K562 (cell line): ENCODE measurements at regions not wholly inside any gene's neighbourhood (a gene's known extent, or its start where the extent isn't known, plus 50 kb on each side); places are given as distances from the start of the nearest gene placed in this dataset.

Experiments used
- ATAC-seq: fragments of 200-7000 bp; cut with Tn5 transposase; 3 replicates; pipeline ENCODE4 v1.9.1; 2020; ENCODE audit warnings: moderate library complexity
- BruUV-seq: library from RNA; stranded (reverse); fragments of 400-500 nt; replicated peaks from 2 replicates; lab custom pipeline; 2021; lab: Mats Ljungman, UMichigan
- CTCF ChIA-PET: fragments of 300-600 bp; formaldehyde crosslinking; extraction: SDS; loops from one replicate; lab custom pipeline; 2021; ENCODE audit warnings: low intra/inter-chr PET ratio; lab: Yijun Ruan, JAX
- POLR2A ChIA-PET: fragments of 300-600, 350-650 bp; sonication (Branson Sonifier 250); formaldehyde crosslinking; extraction: SDS; loops from one replicate; lab custom pipeline; 2021; ENCODE audit warnings: antibody characterized with exemption, inconsistent platforms; lab: Yijun Ruan, JAX
- DNase-seq, 4 experiments: peaks; one replicate each; pipeline versions ENCODE4 v3.0.0 to v3.0.0-alpha.2; 2011 to 2018; ENCODE audit warnings: low spot score in 3 of 4, mixed read lengths in 3 of 4; ENCODE audit errors: extremely low read depth in 1 of 4
- FAIRE-seq: peaks from 2 replicates; lab custom pipeline; 2011; peaks lifted over from hg19 to GRCh38; lab: Jason Lieb, UNC
- H2AFZ ChIP-seq: 2 replicates; pipeline ENCODE4 v1.6.0; 2011; ENCODE audit warnings: low read depth, low read length, control low read depth, inconsistent platforms
- H3K27ac ChIP-seq: fragments of 200-600 bp; 3 replicates; pipeline ENCODE4 v1.8.0; 2011; ENCODE audit warnings: low read depth, mild to moderate bottlenecking, control low read depth, inconsistent platforms, low read length, moderate library complexity, mixed read lengths; ENCODE audit errors: extremely low read depth
- H3K27me3 ChIP-seq, 2 experiments: fragments of 300-600 bp in 1 of 2; 2 replicates in 1 of 2; 3 replicates in 1 of 2; pipeline versions ENCODE4 v1.6.0 to v1.8.0; 2011; ENCODE audit warnings: inconsistent platforms in 2 of 2, low read length in 2 of 2, mild to moderate bottlenecking in 1 of 2, mixed read lengths in 1 of 2, moderate library complexity in 1 of 2; ENCODE audit not compliant: control insufficient read depth in 2 of 2, insufficient read depth in 2 of 2
- H3K36me3 ChIP-seq: fragments of 300-600 bp; 3 replicates; pipeline ENCODE4 v1.8.0; 2011; ENCODE audit warnings: mild to moderate bottlenecking, low read length, inconsistent platforms; ENCODE audit not compliant: control insufficient read depth, insufficient read depth
- H3K4me1 ChIP-seq, 2 experiments: fragments of 200-600 bp in 1 of 2; replicated peaks in 1 of 2; 2 replicates in 1 of 2; 3 replicates in 1 of 2; pipeline versions ENCODE4 v1.5.1 to v1.8.0; 2011; ENCODE audit warnings: inconsistent platforms in 2 of 2, low read length in 2 of 2, mild to moderate bottlenecking in 1 of 2, mixed read lengths in 1 of 2, moderate library complexity in 1 of 2; ENCODE audit not compliant: control insufficient read depth in 2 of 2, insufficient read depth in 2 of 2
- H3K4me2 ChIP-seq: 2 replicates; pipeline ENCODE4 v1.6.1; 2011; ENCODE audit warnings: low read length, control low read depth, inconsistent platforms, mixed read lengths; ENCODE audit not compliant: insufficient read depth
- H3K4me3 ChIP-seq: fragments of 200-600 bp; sonication (generic), shearing (Covaris generic); 2 replicates; pipeline ENCODE4 v1.5.1; 2016; ENCODE audit warnings: control low read depth, inconsistent platforms
- H3K79me2 ChIP-seq: fragments of 200-600 bp; 3 replicates; pipeline ENCODE4 v1.8.0; 2011; ENCODE audit warnings: low read length, inconsistent platforms; ENCODE audit not compliant: control insufficient read depth, insufficient read depth
- H3K9ac ChIP-seq, 2 experiments: 2 replicates each; pipeline versions ENCODE4 v1.6.0 to v1.6.1; 2011; ENCODE audit warnings: low read depth in 2 of 2, low read length in 2 of 2, control low read depth in 1 of 2, inconsistent platforms in 1 of 2, mild to moderate bottlenecking in 1 of 2, mixed read lengths in 1 of 2; ENCODE audit not compliant: insufficient read depth in 1 of 2
- H3K9me1 ChIP-seq: one replicate; pipeline ENCODE4 v1.6.0; 2011; ENCODE audit warnings: inconsistent platforms, mild to moderate bottlenecking, low read length, moderate library complexity; ENCODE audit not compliant: control insufficient read depth, insufficient read depth
- H3K9me3 ChIP-seq: replicated peaks from 2 replicates; pipeline ENCODE4 v1.5.1; 2011; ENCODE audit warnings: low read depth, low read length, inconsistent platforms; ENCODE audit not compliant: control insufficient read depth, insufficient read depth
- H4K20me1 ChIP-seq: replicated peaks from 2 replicates; pipeline ENCODE4 v1.6.1; 2011; ENCODE audit warnings: low read length, inconsistent platforms, mixed read lengths; ENCODE audit not compliant: control insufficient read depth, insufficient read depth
- CBX5 ChIP-seq: IDR thresholded peaks from 2 replicates; pipeline ENCODE4 v1.6.1; 2014; ENCODE audit warnings: low read depth, borderline replicate concordance
- E2F3 ChIP-seq: fragments of 250-450 bp; sonication (Bioruptor Pico); IDR thresholded peaks from 2 replicates; pipeline ENCODE4 v1.4.0; 2020; ENCODE audit warnings: mild to moderate bottlenecking
- GTF2E2 ChIP-seq: fragments of 200-800 bp; sonication (Bioruptor generic); IDR thresholded peaks from 2 replicates; pipeline ENCODE4 v1.6.1; 2016; ENCODE audit warnings: missing genetic modification characterization, missing compliant biosample characterization
- KDM1A ChIP-seq, 2 experiments: fragments of 450-650 bp; IDR thresholded peaks; 2 replicates each; pipeline ENCODE4 v1.6.1; 2016; ENCODE audit warnings: mild to moderate bottlenecking in 2 of 2
- NFYB ChIP-seq: IDR thresholded peaks from 2 replicates; pipeline ENCODE4 v1.6.1; 2011; ENCODE audit warnings: mild to moderate bottlenecking, moderate library complexity; ENCODE audit not compliant: insufficient read length; ENCODE audit errors: extremely low read depth
- SNIP1 ChIP-seq: fragments of 450-650 bp; IDR thresholded peaks from 2 replicates; pipeline ENCODE4 v1.7.1; 2017; ENCODE audit warnings: low read depth, mild to moderate bottlenecking
- TARDBP ChIP-seq: fragments of 450-650 bp; IDR thresholded peaks from 2 replicates; pipeline ENCODE4 v1.6.1; 2016
- ZNF311 ChIP-seq: fragments of 250-450 bp; sonication (Bioruptor Pico); IDR thresholded peaks from 2 replicates; pipeline ENCODE4 v1.4.0; 2020; ENCODE audit warnings: mild to moderate bottlenecking, moderate library complexity
- ZNF384 ChIP-seq: IDR thresholded peaks from 2 replicates; pipeline ENCODE4 v1.6.1; 2012; ENCODE audit warnings: low read depth, low read length, improper control_type of control experiment
- WGBS: fragments of 100-300 bp; shearing (Covaris generic); methylation state at CpG from one replicate; pipeline ENCODE4 v1.1.6; 2016; ENCODE audit warnings: low coverage, mixed read lengths; ENCODE audit not compliant: insufficient coverage; ENCODE audit errors: missing lambda C conversion rate; 5-methylcytosine and 5-hydroxymethylcytosine counted together
- in situ Hi-C: fragments of 300-500 bp; cut with MboI; formaldehyde crosslinking; loops from 4 replicates; pipeline ENCODE4 v1.15.0; 2018; ENCODE audit warnings: inconsistent platforms, mixed read lengths
- intact Hi-C: fragments of 100-400 bp; cut with micrococcal nuclease; formaldehyde crosslinking; loops from 2 replicates; pipeline ENCODE4 v1.14.2; 2022

GRCh38 chr10:78462176-78462575, 428.5 kb downstream of the RPS24 start:
- ATAC-seq (no peak), FAIRE-seq (no peak), DNase-seq (no peak)
- BruUV-seq = no TSS peak
- no peak for TF ChIP-seq SNIP1
- TF ChIP-seq E2F3 = no peak
- no peak for TF ChIP-seq ZNF384
- no peak for TF ChIP-seq ZNF311
- TF ChIP-seq NFYB = no peak
- no peak for TF ChIP-seq GTF2E2 (tag)
- no peak for TF ChIP-seq CBX5
- TF ChIP-seq KDM1A (IDR thresholded peaks at IDR 0.05) = no peak
- TF ChIP-seq TARDBP = no peak
- Histone ChIP-seq H2AFZ (no peak overlapping the region), H4K20me1 (peaks cover 2% of the 10 kb centered on the region), H3K4me3 (no peak overlapping the region), H3K36me3 (no peaks in the 10 kb centered on the region), H3K79me2 (no peaks in the 10 kb centered on the region), H3K9me3 (no peaks in the 10 kb centered on the region), H3K4me2 (no peak overlapping the region), H3K9me1 (no peaks in the 10 kb centered on the region), H3K27me3 (peaks cover 11 to 40% of the 10 kb centered on the region in 2 experiments; a peak in 4 of 5 replicates), H3K27ac (no peak overlapping the region), H3K9ac (no peak overlapping the region), H3K4me1 (peaks cover 0 to 20% of the 10 kb centered on the region in 2 experiments; a peak in 4 of 5 replicates)
- 1% methylated on average over 4 of the region's 4 CpGs for WGBS
- in situ Hi-C loops = no loop called here
- intact Hi-C loops = no loop called here
- ChIA-PET POLR2A (interaction anchor here (0.6 to 0.8 kb wide), 2 partner anchors 26 to 730 kb away, joined by 3 to 4 read pairs; no protein-coding TSS in a partner anchor), CTCF (no interaction called here)
